Ishikawa (cell line): ENCODE measurements at regions not wholly inside any gene's neighbourhood (a gene's known extent, or its start where the extent isn't known, plus 50 kb on each side); places are given as distances from the start of the nearest gene placed in this dataset.

Source experiments
- CEBPB ChIP-seq: IDR thresholded peaks from 2 replicates; pipeline ENCODE4 v1.6.1; 2012
- CREB1 ChIP-seq: IDR thresholded peaks from 2 replicates; pipeline ENCODE4 v1.6.1; 2012; ENCODE audit warnings: low read depth
- EGR1 ChIP-seq: IDR thresholded peaks from 2 replicates; pipeline ENCODE4 v1.6.1; 2012
- EP300 ChIP-seq: IDR thresholded peaks from 2 replicates; pipeline ENCODE4 v1.6.1; 2012; ENCODE audit warnings: borderline replicate concordance
- FOXM1 ChIP-seq: IDR thresholded peaks from 2 replicates; pipeline ENCODE4 v1.6.1; 2012; ENCODE audit warnings: low read depth, borderline replicate concordance
- MAX ChIP-seq: IDR thresholded peaks from 2 replicates; pipeline ENCODE4 v1.6.1; 2012
- NFIC ChIP-seq: IDR thresholded peaks from 2 replicates; pipeline ENCODE4 v1.6.1; 2012
- RAD21 ChIP-seq: IDR thresholded peaks from 2 replicates; pipeline ENCODE4 v1.6.1; 2012; ENCODE audit warnings: low read depth
- REST ChIP-seq: IDR thresholded peaks from 2 replicates; pipeline ENCODE4 v1.6.1; 2012; ENCODE audit warnings: low read depth, mild to moderate bottlenecking
- TAF1 ChIP-seq: IDR thresholded peaks from 2 replicates; pipeline ENCODE4 v1.6.1; 2012; ENCODE audit warnings: low read depth, mild to moderate bottlenecking
- TCF12 ChIP-seq: IDR thresholded peaks from 2 replicates; pipeline ENCODE4 v1.6.1; 2012; ENCODE audit warnings: low read depth
- TEAD4 ChIP-seq: IDR thresholded peaks from 2 replicates; pipeline ENCODE4 v1.6.1; 2012
- YY1 ChIP-seq: IDR thresholded peaks from 2 replicates; pipeline ENCODE4 v1.6.1; 2012; ENCODE audit warnings: low read depth
- ZBTB7A ChIP-seq: IDR thresholded peaks from 2 replicates; pipeline ENCODE4 v1.6.1; 2012; ENCODE audit warnings: low read depth
- TF ChIP-seq, protein P1 (sequence below): IDR thresholded peaks from 2 replicates; pipeline ENCODE4 v1.6.1; 2012

- TF ChIP-seq TAF1 (no peak), ZBTB7A (no peak), YY1 (no peak), FOXM1 (no peak), MAX (no peak), NFIC (no peak), RAD21 (no peak), EGR1 (no peak), CEBPB (no peak), CREB1 (no peak), TEAD4 (no peak), REST (no peak), EP300 (no peak), TCF12 (no peak)
- TF ChIP-seq, protein P1, sequence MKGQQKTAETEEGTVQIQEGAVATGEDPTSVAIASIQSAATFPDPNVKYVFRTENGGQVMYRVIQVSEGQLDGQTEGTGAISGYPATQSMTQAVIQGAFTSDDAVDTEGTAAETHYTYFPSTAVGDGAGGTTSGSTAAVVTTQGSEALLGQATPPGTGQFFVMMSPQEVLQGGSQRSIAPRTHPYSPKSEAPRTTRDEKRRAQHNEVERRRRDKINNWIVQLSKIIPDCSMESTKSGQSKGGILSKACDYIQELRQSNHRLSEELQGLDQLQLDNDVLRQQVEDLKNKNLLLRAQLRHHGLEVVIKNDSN, result no peak
Measured at GRCh38 chrX:74207539-74207938, 96.4 kb upstream of the ZCCHC13 start.

GRCh38 chrX:74195605-74196004 is 108.4 kb upstream of the ZCCHC13 start:
- TF ChIP-seq NFIC, result no peak
- TF ChIP-seq TEAD4, result no peak
- TF ChIP-seq RAD21, result no peak
- no peak for TF ChIP-seq YY1
- no peak for TF ChIP-seq TAF1
- no peak for TF ChIP-seq CREB1
- no peak for TF ChIP-seq ZBTB7A
- TF ChIP-seq FOXM1, result no peak
- no peak for TF ChIP-seq MAX

DNA sequence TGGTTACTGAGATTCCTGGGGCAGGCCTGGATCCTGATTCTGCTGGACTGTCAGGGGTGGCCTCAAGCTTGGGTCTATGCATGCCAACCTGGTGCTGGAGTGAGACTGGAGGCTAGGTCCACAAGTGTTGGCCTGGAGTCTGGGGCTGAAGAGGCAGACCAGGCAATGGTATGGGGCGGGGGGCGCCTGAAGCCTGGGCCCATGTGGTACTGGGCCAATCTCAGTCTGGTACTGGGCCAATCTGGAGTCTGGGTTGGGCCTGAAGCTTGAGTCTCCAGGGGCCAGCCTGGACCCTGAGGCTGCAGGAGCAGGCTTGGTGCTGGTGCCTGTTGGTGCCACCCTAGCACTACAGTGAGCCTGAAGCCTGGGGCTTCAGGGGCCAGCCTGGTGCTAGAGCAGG is 108.9 kb upstream of the ZCCHC13 start:
- no peak for TF ChIP-seq ZBTB7A
- TF ChIP-seq TAF1, result no peak
- TF ChIP-seq, protein P1, result no peak
- no peak for TF ChIP-seq EP300
- TF ChIP-seq RAD21, result no peak
- no peak for TF ChIP-seq NFIC
- TF ChIP-seq MAX, result no peak
- TF ChIP-seq TEAD4, result no peak
- TF ChIP-seq YY1, result no peak

- no peak for TF ChIP-seq CEBPB
- TF ChIP-seq TAF1, result no peak
Measured at GRCh38 chrX:74187211-74187610, 116.8 kb upstream of the ZCCHC13 start.

- no peak for TF ChIP-seq REST
- TF ChIP-seq CEBPB, result no peak
Measured at GRCh38 chrX:74180716-74181115, 123.3 kb upstream of the ZCCHC13 start.

DNA sequence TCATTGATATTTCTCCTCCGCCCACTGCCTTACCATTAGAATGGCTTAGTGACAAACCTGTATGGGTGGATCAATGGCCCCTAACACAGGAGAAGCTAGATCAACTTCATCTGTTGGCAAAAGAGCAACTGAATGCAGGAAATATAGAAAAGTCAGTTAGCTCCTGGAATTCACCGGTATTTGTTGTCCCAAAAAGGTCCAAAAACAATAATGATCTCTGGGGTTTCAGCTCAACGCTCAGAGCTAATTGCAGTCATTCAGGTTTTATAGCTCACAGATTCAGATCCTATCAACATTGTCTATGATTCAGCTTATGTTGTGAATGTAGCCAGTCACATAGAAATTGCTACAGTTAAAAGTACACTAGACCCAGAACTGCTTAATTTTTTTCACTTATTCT is 124.0 kb upstream of the ZCCHC13 start:
- TF ChIP-seq EP300 (no peak), CEBPB (no peak), NFIC (no peak), REST (no peak), EGR1 (no peak), CREB1 (no peak)
- TF ChIP-seq, protein P1, result no peak
